MM.1S (cell line): ENCODE measurements at regions not wholly inside any gene's neighbourhood (a gene's known extent, or its start where the extent isn't known, plus 50 kb on each side); places are given as distances from the start of the nearest gene placed in this dataset.

Experiments used
- EZH2 ChIP-seq: fragments of 300-600 bp; sonication (generic); optimal IDR thresholded peaks from 2 replicates; pipeline ENCODE3; 2017; ENCODE audit warnings: low read depth, mild to moderate bottlenecking, antibody characterized with exemption, low read length, mixed read lengths
- EZH2phosphoT487 ChIP-seq: fragments of 300-600 bp; sonication (generic); IDR thresholded peaks from 2 replicates; pipeline ENCODE4 v1.6.1; 2018; ENCODE audit warnings: antibody characterized with exemption, low read length
- TF ChIP-seq, protein P1 (sequence below): fragments of 300-600 bp; sonication (generic); IDR thresholded peaks from 2 replicates; pipeline ENCODE4 v1.5.1; 2016; ENCODE audit warnings: antibody characterized with exemption, low read length, mixed read lengths

DNA sequence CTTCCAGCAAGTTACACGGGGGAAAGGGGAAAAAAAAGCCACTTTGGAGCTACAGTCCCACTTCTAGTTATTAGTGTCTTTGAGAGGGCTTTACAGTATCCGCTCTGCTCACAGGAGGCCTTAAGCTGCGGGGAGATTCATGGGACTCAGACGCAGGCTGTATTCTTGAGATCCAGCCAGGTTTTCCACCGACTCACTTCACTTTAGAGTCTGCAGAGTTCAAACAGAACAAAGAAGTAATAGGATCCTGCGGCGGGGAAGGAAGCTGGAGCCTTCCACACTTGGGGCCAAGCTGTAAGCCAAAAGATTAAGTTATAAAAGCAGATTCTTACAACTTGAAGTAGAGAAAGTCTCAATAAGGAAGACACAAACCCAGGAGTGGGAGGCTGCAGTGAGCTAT lies 60.2 kb upstream of the FAM174B start:
- TF ChIP-seq, protein P1, sequence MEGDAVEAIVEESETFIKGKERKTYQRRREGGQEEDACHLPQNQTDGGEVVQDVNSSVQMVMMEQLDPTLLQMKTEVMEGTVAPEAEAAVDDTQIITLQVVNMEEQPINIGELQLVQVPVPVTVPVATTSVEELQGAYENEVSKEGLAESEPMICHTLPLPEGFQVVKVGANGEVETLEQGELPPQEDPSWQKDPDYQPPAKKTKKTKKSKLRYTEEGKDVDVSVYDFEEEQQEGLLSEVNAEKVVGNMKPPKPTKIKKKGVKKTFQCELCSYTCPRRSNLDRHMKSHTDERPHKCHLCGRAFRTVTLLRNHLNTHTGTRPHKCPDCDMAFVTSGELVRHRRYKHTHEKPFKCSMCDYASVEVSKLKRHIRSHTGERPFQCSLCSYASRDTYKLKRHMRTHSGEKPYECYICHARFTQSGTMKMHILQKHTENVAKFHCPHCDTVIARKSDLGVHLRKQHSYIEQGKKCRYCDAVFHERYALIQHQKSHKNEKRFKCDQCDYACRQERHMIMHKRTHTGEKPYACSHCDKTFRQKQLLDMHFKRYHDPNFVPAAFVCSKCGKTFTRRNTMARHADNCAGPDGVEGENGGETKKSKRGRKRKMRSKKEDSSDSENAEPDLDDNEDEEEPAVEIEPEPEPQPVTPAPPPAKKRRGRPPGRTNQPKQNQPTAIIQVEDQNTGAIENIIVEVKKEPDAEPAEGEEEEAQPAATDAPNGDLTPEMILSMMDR: no peak
- TF ChIP-seq EZH2phosphoT487 (no peak), EZH2 (no peak)
